ENCODE measurements at regions not wholly inside any gene's neighbourhood (a gene's known extent, or its start where the extent isn't known, plus 50 kb on each side); places are given as distances from the start of the nearest gene placed in this dataset.

DNA sequence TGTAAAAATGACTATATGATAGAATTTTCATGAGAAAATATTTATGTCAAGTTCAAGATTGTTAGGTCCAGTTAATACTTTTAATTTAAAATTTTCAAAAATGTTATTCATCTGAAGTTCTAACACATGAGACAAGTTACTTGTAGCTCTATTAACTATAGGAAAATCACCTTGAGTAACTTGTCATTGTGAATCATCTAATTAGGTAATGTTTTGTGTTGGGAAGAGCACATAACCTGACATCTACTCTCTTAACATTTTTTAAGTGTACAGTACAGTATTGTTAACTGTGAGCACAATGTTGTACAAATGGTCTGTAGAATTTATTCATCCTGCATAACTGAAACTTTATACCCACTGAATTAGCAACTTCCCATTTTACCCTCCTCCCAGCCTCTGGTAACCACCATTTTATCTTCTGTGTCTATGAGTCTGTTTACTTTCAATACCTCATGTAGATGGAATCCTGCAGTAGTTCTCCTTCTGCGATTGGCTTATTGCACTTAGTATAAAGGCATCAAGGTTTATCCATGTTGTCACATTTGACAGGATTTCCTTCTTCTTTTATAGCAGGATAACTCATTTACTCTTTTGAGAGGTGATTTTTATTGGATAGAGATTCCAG lies 54.6 kb downstream of the ARL4A start:
- peak overlapping the region in 1 of 6 donors; percentile 8 for H3K27ac Mint-ChIP-seq
- H3K4me1 Mint-ChIP-seq: peaks cover 0 to 3% (median 0%) of the 10 kb centered on the region in 3 donors
- no peaks in the 10 kb centered on the region for H3K9me3 Mint-ChIP-seq
- peaks cover 0 to 8% (median 6%) of the 10 kb centered on the region in 3 donors for H3K27me3 Mint-ChIP-seq
- no peaks in the 10 kb centered on the region for H3K36me3 Mint-ChIP-seq
- ATAC-seq (ENCODE audit: low read depth in 2 of 2) (peak; percentile 54 to 57), DNase-seq (no peak)
- H3K4me3 Mint-ChIP-seq: no peak overlapping the region

DNA sequence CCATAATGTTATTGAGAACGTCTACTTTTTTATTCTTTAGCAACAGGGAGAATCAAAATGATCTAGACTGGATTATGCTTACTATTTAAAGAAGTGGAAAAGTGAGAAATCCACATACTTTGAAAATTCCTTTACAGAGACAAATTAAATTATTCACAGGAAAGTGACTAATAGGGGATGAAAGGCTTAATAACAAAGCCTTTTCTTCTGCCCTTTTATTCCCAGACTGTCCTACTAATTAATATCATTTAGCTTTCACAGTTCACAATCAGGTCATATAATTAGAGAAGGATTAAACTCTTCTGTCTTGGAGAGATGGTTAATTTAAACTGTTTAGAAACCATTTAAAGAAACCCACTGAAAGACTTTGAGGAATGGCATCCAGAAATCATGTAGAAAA lies 58.8 kb downstream of the ARL4A start:
- no peaks in the 10 kb centered on the region for H3K27me3 Mint-ChIP-seq
- ATAC-seq (ENCODE audit: low read depth in 2 of 2) (no peak), DNase-seq (no peak)
- H3K36me3 Mint-ChIP-seq: no peaks in the 10 kb centered on the region
- H3K27ac Mint-ChIP-seq: no peak overlapping the region
- no peaks in the 10 kb centered on the region for H3K9me3 Mint-ChIP-seq
- peaks cover 0 to 3% (median 0%) of the 10 kb centered on the region in 3 donors for H3K4me1 Mint-ChIP-seq
- no peak overlapping the region for H3K4me3 Mint-ChIP-seq

DNA sequence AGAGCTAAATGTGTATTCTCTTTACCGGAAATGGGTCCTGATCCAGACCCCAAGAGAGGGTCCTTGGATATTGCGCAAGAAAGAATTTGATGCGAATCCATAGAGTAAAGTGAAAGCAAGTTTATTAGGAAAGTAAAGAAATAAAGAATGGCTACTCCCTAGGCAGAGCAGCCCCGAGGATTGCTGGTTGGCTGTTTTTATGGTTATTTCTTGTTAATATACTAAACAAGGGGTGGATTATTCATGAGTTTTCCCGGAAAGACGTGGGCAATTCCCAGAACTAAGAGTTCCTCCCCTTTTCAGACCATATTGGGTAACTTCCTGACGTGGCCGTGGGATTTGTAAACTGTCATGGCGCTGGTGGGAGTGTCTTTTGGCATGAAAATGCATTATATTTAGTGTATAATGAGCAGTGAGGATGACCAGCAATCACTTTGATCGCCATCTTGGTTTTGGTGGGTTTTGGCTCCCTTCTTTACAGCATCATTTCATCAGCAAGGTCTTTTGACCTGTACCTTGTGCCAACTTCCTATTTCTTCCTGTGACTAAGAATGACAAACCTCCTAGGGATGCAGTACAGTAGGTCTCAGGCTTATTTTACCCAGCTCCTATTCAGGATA lies 60.4 kb downstream of the ARL4A start:
- ATAC-seq (ENCODE audit: low read depth in 2 of 2) (no peak), DNase-seq (no peak)
- H3K4me1 Mint-ChIP-seq: no peaks in the 10 kb centered on the region
- peak overlapping the region in 1 of 8 donors; percentile 35 for H3K4me3 Mint-ChIP-seq
- H3K9me3 Mint-ChIP-seq: no peaks in the 10 kb centered on the region
- H3K36me3 Mint-ChIP-seq: no peaks in the 10 kb centered on the region
- no peak overlapping the region for H3K27ac Mint-ChIP-seq
- no peaks in the 10 kb centered on the region for H3K27me3 Mint-ChIP-seq

DNA sequence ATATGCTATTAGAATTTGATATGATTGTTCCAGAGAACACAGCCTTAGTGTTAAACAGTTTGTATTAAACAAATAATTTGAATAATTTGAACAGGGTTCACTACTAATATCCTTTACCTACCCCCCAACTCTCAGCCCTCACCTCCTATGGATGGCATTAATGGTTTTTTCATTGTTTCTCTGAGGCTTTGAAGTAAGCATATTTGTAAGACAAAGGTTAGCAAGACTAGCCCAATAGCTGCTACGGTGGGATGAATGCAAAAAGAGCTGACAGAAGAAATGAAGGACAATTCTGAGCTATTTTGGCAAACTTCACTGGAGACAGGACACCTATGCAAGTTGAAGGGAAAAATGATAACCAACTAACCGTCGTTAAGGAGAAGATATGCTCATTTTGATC lies 61.6 kb downstream of the ARL4A start:
- DNase-seq (no peak), ATAC-seq (ENCODE audit: low read depth in 2 of 2) (no peak)
- Mint-ChIP-seq H3K4me1 (no peaks in the 10 kb centered on the region), H3K9me3 (no peaks in the 10 kb centered on the region), H3K4me3 (no peak overlapping the region), H3K36me3 (no peaks in the 10 kb centered on the region), H3K27me3 (no peaks in the 10 kb centered on the region), H3K27ac (no peak overlapping the region)

DNA sequence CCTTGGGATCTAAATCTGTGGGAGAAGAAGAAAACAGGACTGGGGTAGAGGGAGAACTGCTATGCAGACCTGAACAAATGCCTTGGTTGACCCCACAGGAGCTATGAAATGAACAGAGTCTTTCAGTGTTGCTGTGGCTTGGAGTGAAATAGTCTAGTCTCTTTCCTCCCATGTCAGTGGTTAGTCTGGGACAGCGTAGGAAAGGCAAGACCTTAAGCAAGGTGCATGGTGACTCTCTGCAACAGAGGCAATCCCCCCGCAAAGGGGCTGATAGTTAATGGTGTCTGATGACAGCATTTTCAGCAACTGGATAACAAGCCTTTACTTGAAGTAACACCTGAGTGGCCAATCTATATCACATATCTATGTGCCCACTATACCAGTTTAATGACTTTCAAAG lies 62.3 kb downstream of the ARL4A start:
- DNase-seq: no peak
- ATAC-seq (ENCODE audit: low read depth in 2 of 2): no peak
- no peaks in the 10 kb centered on the region for H3K27me3 Mint-ChIP-seq
- no peaks in the 10 kb centered on the region for H3K36me3 Mint-ChIP-seq
- no peak overlapping the region for H3K4me3 Mint-ChIP-seq
- H3K4me1 Mint-ChIP-seq: no peaks in the 10 kb centered on the region
- H3K27ac Mint-ChIP-seq: no peak overlapping the region
- no peaks in the 10 kb centered on the region for H3K9me3 Mint-ChIP-seq

DNA sequence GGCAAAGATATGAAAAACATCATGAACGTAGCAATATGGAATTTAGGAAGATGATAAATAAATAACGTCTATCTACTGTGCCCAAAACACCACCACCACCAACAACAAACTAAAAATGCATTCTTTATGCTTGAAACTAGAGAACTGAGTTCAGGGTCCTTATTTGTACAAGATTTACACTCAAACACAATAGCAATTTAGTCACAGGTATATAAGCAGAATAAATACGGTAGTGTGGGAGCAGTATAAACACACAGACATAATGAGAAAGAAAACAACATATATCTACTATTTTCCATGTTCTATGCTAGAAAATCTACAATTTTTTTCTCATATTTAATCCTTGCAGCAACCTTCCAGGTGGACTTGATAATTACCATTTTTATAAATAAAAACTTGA lies 64.3 kb downstream of the ARL4A start:
- Mint-ChIP-seq H3K9me3 (no peaks in the 10 kb centered on the region), H3K4me3 (no peak overlapping the region), H3K27ac (no peak overlapping the region), H3K36me3 (no peaks in the 10 kb centered on the region), H3K4me1 (no peaks in the 10 kb centered on the region), H3K27me3 (no peaks in the 10 kb centered on the region)
- no peak for DNase-seq
- no peak for ATAC-seq (ENCODE audit: low read depth in 2 of 2)

DNA sequence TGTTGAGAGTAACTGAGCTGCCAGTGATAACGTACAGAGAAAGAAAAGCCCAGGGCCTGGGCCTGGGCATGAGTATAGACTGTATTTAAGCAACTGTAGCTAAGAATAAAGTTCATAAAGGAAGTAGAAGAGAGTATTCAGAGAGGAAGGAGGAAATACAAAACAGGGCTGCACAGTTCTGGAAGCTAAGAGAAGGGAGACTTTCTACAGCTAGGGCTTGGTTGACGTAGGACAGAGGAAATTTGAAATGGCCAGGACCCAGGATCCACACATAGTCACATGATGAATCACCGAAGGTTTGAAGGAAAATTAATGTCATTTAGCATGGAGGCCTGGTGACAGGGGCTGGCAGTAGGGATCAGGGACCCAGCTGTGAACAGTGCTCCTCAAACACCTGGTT lies 66.7 kb downstream of the ARL4A start:
- ATAC-seq (ENCODE audit: low read depth in 2 of 2) (no peak), DNase-seq (no peak)
- Mint-ChIP-seq H3K27me3 (no peaks in the 10 kb centered on the region), H3K27ac (peak overlapping the region in 2 of 6 donors; percentile 8 to 25), H3K9me3 (peaks cover 0 to 3% (median 0%) of the 10 kb centered on the region in 7 donors), H3K36me3 (no peaks in the 10 kb centered on the region), H3K4me1 (no peaks in the 10 kb centered on the region), H3K4me3 (no peak overlapping the region)

DNA sequence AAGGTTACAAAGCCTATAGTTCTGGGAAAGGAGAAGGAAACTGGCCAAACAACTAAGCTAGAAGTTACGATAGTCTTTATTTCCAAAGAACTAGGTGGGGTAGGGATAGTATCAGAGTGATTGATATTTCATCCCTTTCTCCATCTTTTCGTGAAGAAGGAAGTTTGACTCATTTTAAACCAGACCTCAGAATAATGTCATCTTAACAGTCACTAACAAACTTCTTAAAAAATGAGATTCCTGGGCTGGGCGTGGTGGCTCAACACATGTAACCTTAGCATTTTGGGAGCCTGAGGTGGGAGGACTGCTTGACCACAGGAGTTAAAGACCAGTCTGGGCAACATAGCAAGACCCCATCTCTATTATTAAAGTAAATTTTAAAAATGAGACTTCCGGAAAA lies 69.4 kb downstream of the ARL4A start:
- Mint-ChIP-seq H3K27me3 (peaks cover 2 to 8% (median 3%) of the 10 kb centered on the region in 3 donors), H3K4me1 (no peaks in the 10 kb centered on the region), H3K27ac (no peak overlapping the region), H3K36me3 (peaks cover under 1 to 8% of the 10 kb centered on the region in 2 donors), H3K4me3 (no peak overlapping the region), H3K9me3 (peaks cover 2 to 19% (median 10%) of the 10 kb centered on the region in 7 donors)
- DNase-seq (no peak), ATAC-seq (ENCODE audit: low read depth in 2 of 2) (no peak)

DNA sequence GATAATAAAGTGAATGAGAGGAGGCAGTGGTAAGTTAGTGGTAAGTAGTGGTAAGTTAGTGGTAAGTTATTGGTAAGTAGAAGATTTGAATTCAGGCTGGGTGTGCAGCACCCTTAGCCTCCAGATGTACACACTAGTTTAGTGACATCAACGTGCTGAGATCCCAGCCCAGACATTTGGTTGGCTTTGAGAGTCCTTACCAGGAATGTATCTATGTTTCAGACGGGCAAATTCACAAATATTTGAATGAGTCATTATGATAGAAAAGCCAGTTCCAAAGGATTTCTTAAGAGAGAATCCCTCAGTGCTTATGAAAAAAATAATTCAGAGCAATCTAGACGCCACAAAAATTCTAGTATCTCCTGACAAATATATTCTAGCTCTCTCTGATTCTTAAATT lies 70.0 kb downstream of the ARL4A start:
- ATAC-seq (ENCODE audit: low read depth in 2 of 2) (no peak), DNase-seq (no peak)
- peaks cover 2 to 19% (median 10%) of the 10 kb centered on the region in 7 donors for H3K9me3 Mint-ChIP-seq
- H3K36me3 Mint-ChIP-seq: peaks cover 5 to 8% of the 10 kb centered on the region in 2 donors
- H3K4me1 Mint-ChIP-seq: no peaks in the 10 kb centered on the region
- H3K4me3 Mint-ChIP-seq: no peak overlapping the region
- no peak overlapping the region for H3K27ac Mint-ChIP-seq
- H3K27me3 Mint-ChIP-seq: peaks cover 4 to 12% (median 8%) of the 10 kb centered on the region in 3 donors

DNA sequence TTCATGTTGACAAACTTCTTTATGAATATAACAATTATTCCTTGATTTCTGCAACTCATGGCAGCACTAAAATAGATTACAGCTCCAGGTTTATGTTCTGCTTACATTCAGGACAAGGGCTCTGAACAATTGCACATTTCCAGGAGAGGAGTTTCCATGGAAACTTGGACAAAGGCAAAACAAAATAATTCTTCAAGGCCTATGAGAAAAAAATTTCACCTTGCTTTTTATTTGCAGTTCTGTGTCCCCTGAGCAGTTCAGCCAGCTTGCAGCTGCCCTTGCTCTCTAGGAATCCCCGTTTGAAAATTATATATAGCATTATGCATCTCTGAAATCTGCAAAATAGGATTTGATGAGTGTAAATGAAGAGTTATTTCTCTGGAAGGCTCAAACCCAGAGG lies 71.7 kb downstream of the ARL4A start:
- Mint-ChIP-seq H3K4me3 (no peak overlapping the region), H3K9me3 (peaks cover 2 to 19% (median 10%) of the 10 kb centered on the region in 7 donors), H3K36me3 (peaks cover 5 to 8% of the 10 kb centered on the region in 2 donors), H3K27ac (no peak overlapping the region), H3K27me3 (peaks cover 4 to 12% (median 8%) of the 10 kb centered on the region in 3 donors), H3K4me1 (no peaks in the 10 kb centered on the region)
- DNase-seq: no peak
- ATAC-seq (ENCODE audit: low read depth in 2 of 2): no peak

DNA sequence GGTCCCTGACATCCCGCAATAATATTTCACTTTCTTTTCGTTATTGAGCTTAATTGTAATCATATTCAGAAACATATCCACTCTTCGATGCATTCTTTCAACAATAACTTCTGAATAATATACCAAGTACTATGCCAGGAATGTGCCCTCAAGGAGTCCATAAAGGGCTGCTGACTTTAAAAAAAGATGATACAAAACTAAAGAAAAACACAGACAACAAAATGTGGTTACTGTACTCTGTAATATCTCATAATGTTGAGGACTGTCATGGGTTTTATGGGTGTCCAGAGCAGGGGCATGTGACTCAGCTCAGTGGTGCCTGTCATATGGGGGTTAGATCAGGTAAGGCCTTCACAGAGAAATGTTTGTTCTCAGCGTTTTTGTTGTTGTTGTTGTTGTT lies 73.7 kb downstream of the ARL4A start:
- Mint-ChIP-seq H3K4me1 (no peaks in the 10 kb centered on the region), H3K9me3 (peaks cover 2 to 19% (median 10%) of the 10 kb centered on the region in 7 donors), H3K4me3 (no peak overlapping the region), H3K27me3 (peaks cover 7 to 12% (median 8%) of the 10 kb centered on the region in 3 donors), H3K36me3 (peaks cover 5 to 8% of the 10 kb centered on the region in 2 donors), H3K27ac (peak overlapping the region in 1 of 6 donors; percentile 82)
- no peak for DNase-seq
- ATAC-seq (ENCODE audit: low read depth in 2 of 2): no peak

DNA sequence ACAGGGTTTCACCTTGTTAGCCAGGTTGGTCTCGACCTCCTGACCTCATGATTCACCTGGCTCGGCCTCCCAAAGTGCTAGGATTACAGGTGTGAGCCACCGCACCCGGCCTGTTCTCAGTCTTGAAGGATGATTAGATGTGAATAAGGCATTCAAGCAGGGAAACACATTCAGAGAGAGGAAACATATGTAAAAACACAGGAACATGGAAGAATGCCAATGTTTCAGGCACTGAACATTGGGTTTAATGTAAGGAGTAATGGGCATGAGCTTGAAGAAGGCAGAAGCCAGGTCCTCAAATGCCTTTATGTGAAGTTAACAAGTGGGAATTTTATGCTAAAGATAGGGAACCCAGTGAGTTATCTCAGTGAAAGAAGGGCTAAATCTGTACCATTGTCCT lies 74.3 kb downstream of the ARL4A start:
- peaks cover 2 to 19% (median 10%) of the 10 kb centered on the region in 7 donors for H3K9me3 Mint-ChIP-seq
- H3K36me3 Mint-ChIP-seq: peaks cover 5 to 8% of the 10 kb centered on the region in 2 donors
- DNase-seq (no peak), ATAC-seq (ENCODE audit: low read depth in 2 of 2) (no peak)
- no peak overlapping the region for H3K4me3 Mint-ChIP-seq
- no peaks in the 10 kb centered on the region for H3K4me1 Mint-ChIP-seq
- peaks cover 8 to 12% (median 8%) of the 10 kb centered on the region in 3 donors for H3K27me3 Mint-ChIP-seq
- no peak overlapping the region for H3K27ac Mint-ChIP-seq

DNA sequence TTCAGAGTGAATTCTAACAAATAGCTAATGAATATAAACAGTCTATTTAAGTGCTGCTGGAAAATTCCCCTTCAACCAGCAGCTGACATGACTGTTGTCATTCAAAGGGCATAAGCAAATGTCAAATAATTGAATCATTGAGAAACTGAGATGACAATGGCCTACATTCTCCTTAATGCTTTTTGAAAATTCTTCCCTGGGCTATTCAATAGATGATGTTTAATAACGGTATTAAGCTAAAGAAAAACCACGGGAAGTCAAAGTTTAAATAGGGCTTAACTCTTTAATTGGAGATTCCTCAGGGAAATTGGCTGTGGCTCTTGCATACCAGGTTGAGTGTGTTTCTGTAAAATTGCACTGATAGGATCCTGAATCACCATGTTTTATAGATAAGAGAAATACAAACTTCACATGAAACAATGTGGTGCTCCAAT lies 77.0 kb downstream of the ARL4A start:
- Mint-ChIP-seq H3K27me3 (peaks cover 8 to 12% (median 8%) of the 10 kb centered on the region in 3 donors), H3K9me3 (peaks cover 2 to 18% (median 9%) of the 10 kb centered on the region in 7 donors), H3K4me3 (no peak overlapping the region), H3K27ac (no peak overlapping the region), H3K36me3 (peaks cover 5 to 8% of the 10 kb centered on the region in 2 donors), H3K4me1 (no peaks in the 10 kb centered on the region)
- ATAC-seq (ENCODE audit: low read depth in 2 of 2) (no peak), DNase-seq (no peak)

DNA sequence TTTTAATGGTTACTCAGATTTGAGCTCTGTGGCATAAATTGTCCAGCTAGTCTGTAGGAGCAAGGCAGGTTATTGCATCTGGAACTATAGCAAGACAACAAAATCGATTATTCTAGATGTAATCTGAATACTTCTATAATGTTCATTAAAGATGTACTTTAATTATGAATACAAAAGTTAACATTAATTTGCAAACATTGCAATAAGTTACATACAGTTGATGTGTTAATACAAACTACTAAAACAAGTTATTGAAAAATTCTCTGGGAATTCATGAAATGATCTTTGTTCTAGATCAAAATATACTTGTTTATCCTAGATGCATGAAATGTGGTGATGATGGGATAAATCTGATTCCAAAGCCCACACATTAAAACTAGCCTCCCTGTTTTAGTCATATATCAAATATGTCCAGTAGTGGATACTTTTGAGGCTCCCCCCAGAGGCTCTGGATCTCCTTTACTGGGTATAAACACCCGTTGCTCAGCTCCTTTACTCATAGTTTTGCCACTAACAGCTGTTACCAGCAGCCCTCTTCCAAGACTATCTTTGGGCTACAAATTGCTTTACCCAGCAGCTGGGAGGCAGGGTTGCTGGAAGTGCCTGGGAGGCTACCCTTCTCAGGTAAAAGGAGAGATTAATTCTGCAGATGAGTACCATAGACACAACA lies 78.1 kb downstream of the ARL4A start:
- H3K9me3 Mint-ChIP-seq: peaks cover 0 to 7% (median 2%) of the 10 kb centered on the region in 7 donors
- H3K4me3 Mint-ChIP-seq: no peak overlapping the region
- H3K27me3 Mint-ChIP-seq: peaks cover 8 to 12% (median 8%) of the 10 kb centered on the region in 3 donors
- no peak for DNase-seq
- peaks cover 5 to 8% of the 10 kb centered on the region in 2 donors for H3K36me3 Mint-ChIP-seq
- H3K27ac Mint-ChIP-seq: peak overlapping the region in 1 of 6 donors; percentile 14
- no peaks in the 10 kb centered on the region for H3K4me1 Mint-ChIP-seq
- ATAC-seq (ENCODE audit: low read depth in 2 of 2): no peak

Data from naive B cell (primary cell).